NAMALWA (cell line): ENCODE measurements at regions not wholly inside any gene's neighbourhood (a gene's known extent, or its start where the extent isn't known, plus 50 kb on each side); places are given as distances from the start of the nearest gene placed in this dataset.
"Not testable (repeated sequence)": the region's sequence is repeated elsewhere in the genome, so short reads cannot be mapped to it uniquely, and the experiment has no call there.

ENCODE experiments used
- DNase-seq: peaks from one replicate; pipeline ENCODE4 v3.0.0-alpha.2; 2015; ENCODE audit warnings: low spot score

GRCh38 chr3:118168175-118168574, 866.5 kb downstream of the IGSF11 start:
- no peak for DNase-seq

DNA sequence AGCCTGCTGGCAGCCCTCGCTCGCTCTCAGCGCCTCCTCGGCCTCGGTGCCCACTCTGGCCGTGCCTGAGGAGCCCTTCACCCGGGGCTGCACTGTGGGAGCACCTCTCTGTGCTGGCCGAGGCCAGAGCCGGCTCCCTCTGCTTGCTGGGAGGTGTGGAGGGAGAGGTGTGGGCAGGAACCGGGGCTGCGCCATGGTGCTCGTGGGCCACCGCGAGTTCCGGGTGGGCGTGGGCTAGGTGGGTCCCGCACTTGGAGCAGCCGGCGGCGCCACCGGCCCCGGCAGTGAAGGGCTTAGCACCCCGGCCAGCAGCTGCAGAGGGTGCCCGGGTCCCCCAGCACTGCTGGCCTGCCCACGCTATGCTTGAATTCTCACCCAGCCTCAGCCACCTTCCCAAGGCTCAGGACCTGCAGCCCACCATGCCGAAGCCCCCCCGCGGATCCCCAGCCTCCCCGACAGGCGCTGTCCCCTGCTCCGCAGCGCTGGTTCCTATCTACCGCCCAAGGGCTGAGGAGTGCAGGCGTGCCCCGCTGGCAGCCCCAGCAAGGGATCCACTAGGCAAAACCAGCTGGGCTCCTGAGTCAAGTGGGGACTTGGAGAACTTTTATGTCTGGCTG, 863.3 kb downstream of the IGSF11 start:
- DNase-seq = no peak

DNA sequence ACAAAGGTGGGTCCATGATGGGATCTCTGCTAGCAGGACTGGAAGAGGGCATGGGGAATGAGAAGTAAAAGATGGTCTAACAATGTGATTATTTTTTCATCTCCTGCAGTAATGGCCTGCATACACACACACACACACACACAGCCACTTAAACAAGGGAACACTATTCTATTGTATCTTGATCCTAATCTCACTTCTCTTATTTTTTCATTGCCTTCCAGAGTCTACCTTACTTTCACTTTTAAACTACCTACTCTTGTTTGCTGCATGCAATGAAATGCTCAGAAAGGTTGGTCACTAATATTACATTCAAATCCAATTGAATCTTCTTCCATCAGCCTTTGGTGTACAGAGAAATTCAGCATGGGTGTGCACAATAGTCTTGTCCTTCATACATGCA, 853.8 kb downstream of the IGSF11 start:
- DNase-seq = no peak

DNA sequence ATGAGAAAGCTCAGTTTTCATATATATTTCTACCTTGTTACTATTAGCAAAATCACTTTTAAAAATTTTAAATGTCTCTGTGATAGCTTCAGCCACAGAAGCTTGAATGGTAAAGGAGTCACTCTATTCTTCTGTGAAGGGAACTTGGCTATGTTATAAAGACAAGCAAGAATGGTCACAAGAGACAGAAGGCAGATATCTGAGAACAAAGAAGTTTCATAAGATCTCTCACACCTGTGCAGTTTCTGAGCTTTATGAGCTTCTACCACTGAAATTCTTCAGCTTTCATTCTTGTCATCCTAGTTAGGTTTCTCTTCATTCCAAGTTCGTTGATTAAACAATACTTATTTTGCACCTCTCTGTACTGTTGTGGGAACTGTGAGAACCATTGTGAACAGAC, 853.4 kb downstream of the IGSF11 start:
- DNase-seq = no peak

DNA sequence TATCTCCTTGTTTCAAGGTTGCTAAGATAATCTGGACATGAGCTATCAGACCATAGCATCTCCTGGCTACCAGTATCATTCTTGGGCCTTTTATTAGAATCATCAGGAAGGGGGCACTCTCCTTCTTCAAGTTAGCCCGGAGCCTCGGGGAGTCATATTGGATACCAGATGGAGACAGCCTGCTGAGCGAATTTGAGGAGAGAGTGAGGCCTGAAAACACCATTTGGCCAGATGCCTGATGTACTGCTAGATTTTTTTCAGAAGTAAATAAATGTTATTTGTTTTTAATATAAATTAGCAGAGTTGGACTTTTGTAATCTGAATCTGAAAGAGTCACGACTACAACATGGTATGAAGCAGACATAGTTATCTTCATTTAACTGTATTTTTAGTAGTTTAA, 848.6 kb downstream of the IGSF11 start:
- DNase-seq = no peak

GRCh38 chr3:118187221-118187620, 847.4 kb downstream of the IGSF11 start:
- DNase-seq = no peak

- no peak for DNase-seq
These were observed 838.5 kb downstream of the IGSF11 start for GRCh38 chr3:118196183-118196582.

DNA sequence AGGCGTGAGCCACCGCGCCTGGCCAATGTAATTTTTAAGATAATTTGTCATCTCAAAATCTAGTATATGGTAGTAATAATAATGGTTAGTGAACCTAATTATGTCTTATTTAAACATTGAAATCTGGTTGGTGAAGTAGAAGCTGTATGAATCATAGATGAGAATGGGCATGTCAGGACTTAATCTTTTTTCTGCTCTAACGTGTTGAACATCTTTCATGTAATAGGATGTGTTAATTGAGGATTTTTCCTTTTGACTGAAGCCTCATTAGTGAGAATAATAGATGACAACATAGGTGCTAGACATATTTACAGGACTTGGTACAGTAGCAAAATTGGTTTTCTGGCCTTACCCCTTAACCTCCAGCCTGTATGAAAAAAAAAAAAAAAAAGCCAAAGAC, 835.6 kb downstream of the IGSF11 start:
- no peak for DNase-seq

DNA sequence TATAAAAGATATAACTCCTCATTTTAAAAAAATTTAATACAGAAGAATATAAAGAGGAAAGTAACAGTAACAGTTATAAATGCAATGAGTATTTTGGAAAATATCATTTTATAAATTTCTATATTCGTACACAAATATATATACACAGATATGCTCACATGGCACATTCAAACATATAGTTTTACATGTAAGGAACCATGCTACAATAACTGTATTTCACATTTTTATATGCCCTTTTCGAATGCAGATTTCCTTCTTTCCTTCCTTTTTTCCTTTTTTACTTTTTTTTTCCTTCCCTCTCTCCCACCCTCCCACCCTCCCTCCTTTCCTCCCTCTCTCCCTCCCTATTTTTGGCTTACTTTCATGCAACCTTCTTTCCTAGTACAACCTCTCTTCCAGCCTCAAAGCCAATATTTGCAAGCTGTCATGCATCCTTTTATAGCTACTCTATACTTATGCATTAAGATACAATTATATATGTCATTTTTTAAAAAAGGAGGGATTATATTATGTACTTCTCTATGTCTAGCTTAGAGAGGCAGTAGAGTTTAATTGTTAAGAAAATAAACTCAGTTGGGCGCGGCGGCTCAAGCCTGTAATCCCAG, 830.5 kb downstream of the IGSF11 start:
- no peak for DNase-seq

- DNase-seq = no peak
These were observed 827.4 kb downstream of the IGSF11 start for GRCh38 chr3:118207271-118207670.

GRCh38 chr3:118208642-118209041, 826.0 kb downstream of the IGSF11 start:
- DNase-seq = no peak

- DNase-seq = no peak
These were observed 820.8 kb downstream of the IGSF11 start for GRCh38 chr3:118213892-118214291.

DNA sequence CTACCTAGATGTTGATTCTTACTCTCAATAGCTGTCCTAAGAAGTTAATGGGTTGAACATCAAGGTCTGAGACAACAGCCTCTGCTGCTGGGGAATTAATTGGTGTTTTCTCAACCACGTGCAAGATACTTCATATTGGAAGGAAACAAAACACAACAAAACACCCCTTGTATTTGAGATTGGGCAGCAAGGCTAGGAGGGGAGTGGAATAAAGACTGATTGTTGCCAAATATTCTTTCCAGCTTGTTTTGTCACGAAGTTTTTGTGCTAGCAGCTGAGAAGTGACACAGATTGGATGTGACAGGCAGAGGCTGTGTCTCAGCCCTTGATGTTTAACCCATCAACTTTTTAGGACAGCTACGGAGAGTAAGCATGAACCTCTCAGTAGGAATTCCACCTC, 808.4 kb downstream of the IGSF11 start:
- DNase-seq = no peak

DNA sequence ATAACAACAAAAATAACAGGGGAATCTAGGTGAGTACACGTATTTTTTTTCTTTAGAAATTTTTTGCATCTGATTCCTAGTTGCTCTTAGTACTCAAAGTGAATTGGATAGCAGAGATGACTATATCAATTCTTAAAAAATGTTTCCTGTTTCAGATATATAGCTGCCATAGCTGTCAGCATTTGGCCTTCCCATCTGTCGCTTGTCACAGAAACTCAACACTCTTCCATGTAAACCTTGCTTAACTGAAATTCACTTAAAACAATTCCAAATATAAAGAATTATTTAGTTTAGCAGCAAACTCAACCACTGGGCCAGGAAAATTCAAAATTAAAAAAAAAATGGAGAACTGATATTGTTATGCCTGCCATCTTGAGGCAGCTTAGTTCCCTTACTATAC, 807.5 kb downstream of the IGSF11 start:
- DNase-seq = no peak

DNA sequence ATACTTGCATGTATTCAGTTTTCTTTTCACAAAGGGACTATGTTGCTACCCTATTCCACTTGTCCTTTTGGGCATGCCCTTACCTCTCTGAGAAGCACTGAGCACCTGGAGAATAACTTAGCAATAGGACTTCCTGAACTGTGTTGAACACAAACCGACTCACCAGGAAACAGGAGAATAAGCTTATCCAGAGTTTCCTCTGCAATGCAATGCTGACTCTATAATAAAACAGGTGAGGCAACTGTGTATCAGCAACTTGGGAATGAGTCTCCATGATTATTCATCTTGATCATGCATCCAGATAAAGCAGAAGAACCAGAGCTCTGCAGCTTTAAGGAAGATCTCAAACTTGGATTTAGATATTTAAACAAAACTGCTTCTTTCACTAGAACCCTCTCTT, 806.5 kb downstream of the IGSF11 start:
- DNase-seq = no peak

DNA sequence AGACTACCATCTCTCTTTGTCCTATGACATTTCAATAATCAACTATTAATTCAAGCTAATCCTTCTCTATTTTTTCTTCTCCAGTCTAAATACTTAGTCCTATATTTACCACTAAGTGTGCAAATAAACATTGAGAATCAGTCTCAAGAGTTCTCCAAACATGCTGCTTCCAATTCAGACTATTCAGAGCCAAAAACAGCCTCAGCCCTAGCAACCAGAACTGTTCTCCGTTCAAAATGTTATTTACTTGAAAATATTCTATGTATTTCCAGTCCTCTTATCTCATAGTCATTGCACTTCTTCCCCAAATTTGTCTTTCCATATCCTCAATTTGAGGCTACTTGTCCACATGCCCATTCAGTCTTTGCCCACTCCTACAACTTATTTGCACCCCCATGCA, 805.5 kb downstream of the IGSF11 start:
- DNase-seq = no peak

GRCh38 chr3:118231578-118231977, 803.1 kb downstream of the IGSF11 start:
- DNase-seq = no peak

- DNase-seq = no peak
These were observed 795.4 kb downstream of the IGSF11 start for GRCh38 chr3:118239253-118239652.

DNA sequence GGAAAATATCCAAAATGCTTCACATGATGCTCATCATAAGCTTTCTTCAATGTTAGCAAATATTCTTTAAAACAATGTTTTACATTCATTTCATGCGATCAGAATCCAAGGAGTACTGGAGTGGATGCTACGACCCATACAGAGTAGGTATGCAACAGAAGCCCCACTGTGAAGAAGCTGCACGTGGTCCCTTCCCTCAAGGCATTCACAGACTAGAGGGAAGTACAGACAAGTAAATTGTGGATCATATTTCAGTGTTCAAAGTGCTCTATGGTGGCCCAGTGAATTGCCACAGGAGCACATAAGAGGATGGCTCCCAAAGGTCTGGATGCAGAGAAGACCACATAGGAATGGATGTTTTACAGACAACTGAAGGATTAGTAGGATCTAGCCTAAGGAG, 789.9 kb downstream of the IGSF11 start:
- DNase-seq = no peak

DNA sequence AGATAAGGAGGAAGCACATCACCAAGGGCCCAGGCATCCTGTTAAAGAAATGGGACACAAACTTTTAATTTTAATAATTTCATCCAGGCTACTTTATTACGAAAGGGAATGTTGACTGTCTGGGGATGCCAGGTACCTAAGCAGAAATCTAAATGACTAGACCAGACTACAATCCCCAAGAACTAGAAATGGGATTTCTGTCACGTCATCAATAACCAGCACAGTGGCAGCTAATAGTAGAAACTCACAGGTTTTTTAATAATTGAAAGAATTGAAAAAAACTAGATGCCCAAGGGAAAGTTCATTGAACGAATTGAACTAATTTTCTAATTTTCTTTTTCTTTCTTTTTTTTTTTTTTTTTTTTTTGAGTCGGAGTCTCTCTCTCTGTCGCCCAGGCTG, 789.3 kb downstream of the IGSF11 start:
- DNase-seq = no peak

DNA sequence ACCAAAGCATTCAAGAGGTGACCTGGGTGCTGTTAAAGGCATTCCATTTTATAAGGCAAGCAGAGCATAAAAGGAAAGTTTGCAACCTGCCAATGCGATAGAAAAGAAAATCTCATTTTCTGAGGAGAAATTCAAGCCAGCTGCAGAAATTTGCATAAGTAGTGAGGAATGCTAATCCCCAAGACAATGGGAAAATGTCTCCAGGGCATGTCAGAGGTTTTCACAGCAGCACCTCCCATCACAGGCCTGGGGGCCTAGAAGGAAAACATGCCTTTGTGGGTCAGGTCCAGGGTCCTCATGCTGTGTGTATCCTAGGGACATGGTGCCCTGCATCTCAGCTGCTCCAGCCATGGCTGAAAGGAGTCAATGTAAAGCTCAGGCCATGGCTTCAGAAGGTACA, 775.8 kb downstream of the IGSF11 start:
- DNase-seq = not testable (repeated sequence)

- no peak for DNase-seq
These were observed 771.7 kb downstream of the IGSF11 start for GRCh38 chr3:118262800-118263402.

GRCh38 chr3:118267588-118267987, 767.1 kb downstream of the IGSF11 start:
- no peak for DNase-seq

GRCh38 chr3:118269537-118270125, 765.0 kb downstream of the IGSF11 start:
- DNase-seq = no peak
